WERI-Rb-1 (cell line): ENCODE measurements at regions not wholly inside any gene's neighbourhood (a gene's known extent, or its start where the extent isn't known, plus 50 kb on each side); places are given as distances from the start of the nearest gene placed in this dataset.

ENCODE experiments used
- DNase-seq: peaks from one replicate; pipeline ENCODE4 v3.0.0-alpha.2; 2020
- H3K27ac ChIP-seq: fragments of 250-450 bp; sonication (Bioruptor Pico); 2 replicates; pipeline ENCODE4 v1.5.1; 2020; ENCODE audit warnings: mild to moderate bottlenecking, moderate library complexity
- H3K27me3 ChIP-seq: fragments of 250-450 bp; sonication (Bioruptor Pico); 2 replicates; pipeline ENCODE4 v1.5.1; 2021; ENCODE audit warnings: mild to moderate bottlenecking, low read depth, moderate library complexity; ENCODE audit not compliant: insufficient read depth, severe bottlenecking
- H3K36me3 ChIP-seq: fragments of 250-450 bp; sonication (Bioruptor Pico); 2 replicates; pipeline ENCODE4 v1.5.1; 2020; ENCODE audit warnings: mild to moderate bottlenecking, moderate library complexity
- H3K4me3 ChIP-seq: 2 replicates; pipeline ENCODE4 v1.5.1; 2011; ENCODE audit warnings: low read depth, mild to moderate bottlenecking, control low read depth, low read length
- H3K9me3 ChIP-seq: fragments of 250-450 bp; sonication (Bioruptor Pico); 2 replicates; pipeline ENCODE4 v1.5.1; 2021; ENCODE audit warnings: mild to moderate bottlenecking, moderate library complexity; ENCODE audit not compliant: severe bottlenecking
- CTCF ChIP-seq: IDR thresholded peaks from 2 replicates; pipeline ENCODE4 v1.5.1; 2011; ENCODE audit warnings: low read depth, mild to moderate bottlenecking, control low read depth, inconsistent platforms, low read length

DNA sequence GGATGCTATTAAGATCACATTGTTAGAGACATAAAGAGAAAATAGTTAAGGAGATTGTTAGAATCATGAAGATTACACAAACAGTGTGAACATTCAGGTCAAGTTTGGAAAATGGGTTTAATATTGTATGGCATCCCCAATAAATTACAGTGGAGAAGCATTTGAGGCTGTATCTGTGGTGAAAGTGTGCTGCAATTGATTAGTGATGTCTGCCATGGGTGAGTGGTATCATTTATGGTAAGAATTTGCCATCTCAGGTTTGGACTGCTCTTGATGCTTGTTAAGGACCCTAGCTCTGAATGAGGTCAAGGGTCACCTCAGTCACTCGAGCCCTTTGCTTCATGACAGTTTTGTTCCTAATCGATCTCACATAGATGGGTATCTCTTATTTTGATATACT lies 265.7 kb upstream of the SRRM4 start:
- Histone ChIP-seq H3K9me3 (peaks cover 5% of the 10 kb centered on the region), H3K27ac (no peak overlapping the region), H3K4me3 (no peak overlapping the region), H3K27me3 (no peaks in the 10 kb centered on the region), H3K36me3 (no peaks in the 10 kb centered on the region)
- DNase-seq: no peak
- no peak for TF ChIP-seq CTCF

DNA sequence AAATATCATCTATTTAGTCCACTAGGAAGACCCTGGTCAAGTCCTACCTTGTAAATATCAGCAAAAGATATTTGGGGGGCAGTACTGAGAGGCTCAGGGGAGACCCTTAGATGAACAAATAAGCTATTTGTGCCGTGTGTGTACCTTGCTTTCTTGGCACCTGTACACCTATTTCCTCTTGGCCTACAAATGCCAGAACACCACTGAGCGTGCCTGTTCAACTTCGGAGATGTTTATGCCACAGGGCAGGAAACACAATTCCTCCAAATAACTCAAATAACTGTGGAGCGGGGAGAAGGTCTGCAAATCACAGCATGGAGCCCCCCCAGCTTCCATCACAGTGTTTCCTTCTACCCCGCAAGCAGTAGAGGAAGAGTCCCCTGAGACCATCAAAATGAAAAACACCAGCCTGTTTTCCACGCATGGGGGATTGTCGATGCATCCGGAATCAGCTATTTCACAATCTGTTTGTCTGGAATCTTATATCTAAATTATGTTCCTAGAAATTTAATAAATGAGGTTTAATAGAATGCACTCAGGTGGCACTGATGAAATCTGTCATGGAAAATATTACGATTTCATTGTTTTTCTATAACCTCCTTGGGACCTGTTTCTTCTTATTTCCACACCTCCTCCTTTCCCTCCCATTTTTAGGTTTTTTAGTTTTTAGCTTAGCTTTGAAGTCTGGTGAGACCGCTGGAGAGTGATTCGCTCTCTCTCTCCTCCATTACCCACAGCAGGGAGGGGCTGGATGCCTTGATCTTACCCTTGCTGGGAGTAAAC lies 254.0 kb upstream of the SRRM4 start:
- Histone ChIP-seq H3K9me3 (no peaks in the 10 kb centered on the region), H3K27ac (no peak overlapping the region)
- no peak for DNase-seq

DNA sequence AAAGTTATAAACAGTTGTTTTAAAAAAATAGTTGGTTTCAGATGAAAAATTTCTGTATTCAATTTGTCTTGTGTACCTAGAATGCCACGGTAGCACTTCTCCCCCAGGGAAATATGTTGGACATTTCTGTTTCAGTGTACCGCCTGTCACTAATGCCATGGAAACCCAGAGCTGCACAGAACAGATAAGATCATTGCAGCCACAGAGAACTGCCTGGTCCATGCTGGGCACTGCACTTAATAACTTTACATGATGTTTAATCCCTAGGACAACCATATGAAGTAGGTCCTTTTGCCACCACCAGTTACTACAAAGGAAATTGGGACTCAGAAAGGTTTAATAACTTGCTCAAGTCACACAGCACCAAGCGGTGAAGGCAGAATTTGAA lies 253.4 kb upstream of the SRRM4 start:
- Histone ChIP-seq H3K27me3 (no peaks in the 10 kb centered on the region), H3K27ac (no peak overlapping the region), H3K9me3 (no peaks in the 10 kb centered on the region), H3K4me3 (no peak overlapping the region), H3K36me3 (no peaks in the 10 kb centered on the region)
- no peak for DNase-seq
- TF ChIP-seq CTCF: no peak

More for the DNA sequence above, 254.0 kb upstream of the SRRM4 start:
- Histone ChIP-seq H3K4me3 (no peak overlapping the region), H3K36me3 (no peaks in the 10 kb centered on the region), H3K27me3 (no peaks in the 10 kb centered on the region)
- TF ChIP-seq CTCF: no peak

- no peak for TF ChIP-seq CTCF
- H3K27ac ChIP-seq: no peak overlapping the region
- no peak for DNase-seq
- no peaks in the 10 kb centered on the region for H3K27me3 ChIP-seq
- H3K36me3 ChIP-seq: no peaks in the 10 kb centered on the region
- H3K4me3 ChIP-seq: no peak overlapping the region
- H3K9me3 ChIP-seq: peaks cover 5% of the 10 kb centered on the region
Measured at GRCh38 chr12:118734266-118734665, 247.1 kb upstream of the SRRM4 start.

DNA sequence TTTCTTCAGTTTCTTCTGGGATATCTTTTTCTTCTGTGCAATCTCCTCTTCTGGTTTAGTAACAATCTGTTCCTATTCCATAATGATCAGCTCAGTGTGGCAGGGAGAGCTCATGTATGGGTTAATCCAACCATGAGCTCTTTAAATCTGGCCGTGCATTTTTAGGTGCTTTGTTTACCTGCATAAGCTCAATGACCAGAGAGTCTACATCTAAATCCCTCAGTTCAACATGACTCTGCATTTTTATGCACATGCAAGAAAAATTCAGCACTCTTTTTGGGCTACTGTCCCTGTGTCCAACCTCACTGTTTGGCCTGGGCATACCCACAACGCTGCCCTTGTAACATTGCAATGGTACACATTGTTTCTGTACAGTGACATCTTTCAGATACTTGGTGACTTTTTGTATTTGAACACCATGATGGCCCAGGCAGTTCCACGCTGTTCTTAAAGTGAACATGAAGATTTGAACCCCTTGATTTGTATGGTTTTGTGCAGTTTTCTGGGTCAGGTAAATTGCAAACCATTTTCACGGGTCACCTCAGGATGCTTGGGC lies 243.3 kb upstream of the SRRM4 start:
- no peaks in the 10 kb centered on the region for H3K36me3 ChIP-seq
- no peak overlapping the region for H3K4me3 ChIP-seq
- H3K9me3 ChIP-seq: peaks cover 5% of the 10 kb centered on the region
- no peak overlapping the region for H3K27ac ChIP-seq
- no peak for DNase-seq
- no peaks in the 10 kb centered on the region for H3K27me3 ChIP-seq
- no peak for TF ChIP-seq CTCF
